ENCODE measurements at regions not wholly inside any gene's neighbourhood (a gene's known extent, or its start where the extent isn't known, plus 50 kb on each side); places are given as distances from the start of the nearest gene placed in this dataset.

- Mint-ChIP-seq H3K27me3 (ENCODE audit: insufficient read depth, unreplicated experiment) (peaks cover 7% of the 10 kb centered on the region), H3K9me3 (ENCODE audit: unreplicated experiment) (no peaks in the 10 kb centered on the region), H3K4me1 (ENCODE audit: low read depth, unreplicated experiment) (no peaks in the 10 kb centered on the region), H3K36me3 (ENCODE audit: insufficient read depth, unreplicated experiment) (no peaks in the 10 kb centered on the region), H3K27ac (ENCODE audit: unreplicated experiment) (no peak overlapping the region), H3K4me3 (ENCODE audit: unreplicated experiment) (no peak overlapping the region)
- DNase-seq: no peak
- Histone ChIP-seq H3K36me3 (ENCODE audit: control insufficient read depth, insufficient read depth, low read length) (no peaks in the 10 kb centered on the region), H3K27me3 (replicated peaks; ENCODE audit: control insufficient read depth, insufficient read depth, low read length) (no peaks in the 10 kb centered on the region), H3K4me1 (no peaks in the 10 kb centered on the region), H3K4me3 (ENCODE audit: low read depth, low read length) (no peak overlapping the region), H3K9me3 (no peaks in the 10 kb centered on the region)
- no TSS peak for BruUV-seq (replicated peaks)
- ChIA-PET CTCF (no interaction called here), POLR2A (no interaction called here)
- intact Hi-C loops (cut with micrococcal nuclease; ENCODE audit: unreplicated experiment): loop anchor here (10.0 kb wide), 1 partner anchor 1146 kb away; no protein-coding TSS in a partner anchor
- no peak for TF ChIP-seq CTCF (IDR thresholded peaks at IDR 0.05; ENCODE audit: insufficient read depth in 1 of 2, low read depth in 1 of 2, low read length in 1 of 2, severe bottlenecking in 1 of 2, unreplicated experiment in 1 of 2)
Observed at GRCh38 chr10:85228726-85229125, 900.3 kb downstream of the CCSER2 start.

- Histone ChIP-seq H3K4me3 (ENCODE audit: low read depth, low read length) (no peak overlapping the region), H3K27me3 (replicated peaks; ENCODE audit: control insufficient read depth, insufficient read depth, low read length) (no peaks in the 10 kb centered on the region), H3K36me3 (ENCODE audit: control insufficient read depth, insufficient read depth, low read length) (no peaks in the 10 kb centered on the region), H3K4me1 (no peaks in the 10 kb centered on the region), H3K9me3 (no peaks in the 10 kb centered on the region)
- no peak for TF ChIP-seq CTCF (IDR thresholded peaks at IDR 0.05; ENCODE audit: insufficient read depth in 1 of 2, low read depth in 1 of 2, low read length in 1 of 2, severe bottlenecking in 1 of 2, unreplicated experiment in 1 of 2)
- no peak overlapping the region for H3K27ac Mint-ChIP-seq (ENCODE audit: unreplicated experiment)
- H3K36me3 Mint-ChIP-seq (ENCODE audit: insufficient read depth, unreplicated experiment): no peaks in the 10 kb centered on the region
- ChIA-PET CTCF (no interaction called here), POLR2A (no interaction called here)
- no peak overlapping the region for H3K4me3 Mint-ChIP-seq (ENCODE audit: unreplicated experiment)
- DNase-seq: no peak
- intact Hi-C loops (cut with micrococcal nuclease; ENCODE audit: unreplicated experiment): no loop called here
- H3K27me3 Mint-ChIP-seq (ENCODE audit: insufficient read depth, unreplicated experiment): peaks cover 10% of the 10 kb centered on the region
- H3K9me3 Mint-ChIP-seq (ENCODE audit: unreplicated experiment): no peaks in the 10 kb centered on the region
- BruUV-seq (replicated peaks): no TSS peak
- no peaks in the 10 kb centered on the region for H3K4me1 Mint-ChIP-seq (ENCODE audit: low read depth, unreplicated experiment)
Observed at GRCh38 chr10:85231534-85232270, 903.3 kb downstream of the CCSER2 start.

- CTCF ChIA-PET: no interaction called here
Observed at GRCh38 chr10:85235258-85235657, 906.9 kb downstream of the CCSER2 start.

More at GRCh38 chr10:85235258-85235657, 906.9 kb downstream of the CCSER2 start:
- no peak for TF ChIP-seq CTCF (IDR thresholded peaks at IDR 0.05; ENCODE audit: insufficient read depth in 1 of 2, low read depth in 1 of 2, low read length in 1 of 2, severe bottlenecking in 1 of 2, unreplicated experiment in 1 of 2)
- DNase-seq: no peak
- no peak overlapping the region for H3K4me3 ChIP-seq (ENCODE audit: low read depth, low read length)
- Mint-ChIP-seq H3K27ac (ENCODE audit: unreplicated experiment) (no peak overlapping the region), H3K36me3 (ENCODE audit: insufficient read depth, unreplicated experiment) (no peaks in the 10 kb centered on the region), H3K4me3 (ENCODE audit: unreplicated experiment) (no peak overlapping the region), H3K9me3 (ENCODE audit: unreplicated experiment) (no peaks in the 10 kb centered on the region), H3K27me3 (ENCODE audit: insufficient read depth, unreplicated experiment) (peaks cover 14% of the 10 kb centered on the region), H3K4me1 (ENCODE audit: low read depth, unreplicated experiment) (no peaks in the 10 kb centered on the region)
- BruUV-seq (replicated peaks): no TSS peak
- H3K9me3 ChIP-seq: no peaks in the 10 kb centered on the region
- H3K4me1 ChIP-seq: no peaks in the 10 kb centered on the region
- no peaks in the 10 kb centered on the region for H3K27me3 ChIP-seq (replicated peaks; ENCODE audit: control insufficient read depth, insufficient read depth, low read length)
- intact Hi-C loops (cut with micrococcal nuclease; ENCODE audit: unreplicated experiment): no loop called here
- POLR2A ChIA-PET: no interaction called here
- no peaks in the 10 kb centered on the region for H3K36me3 ChIP-seq (ENCODE audit: control insufficient read depth, insufficient read depth, low read length)

All from Caco-2 (cell line).